ENCODE measurements at regions not wholly inside any gene's neighbourhood (a gene's known extent, or its start where the extent isn't known, plus 50 kb on each side); places are given as distances from the start of the nearest gene placed in this dataset.

- ChIA-PET POLR2A (ENCODE audit: low non-redundant PET) (no interaction called here), CTCF (interaction anchor here (0.6 to 0.8 kb wide), 2 partner anchors 99 to 480 kb away, joined by 3 read pairs; no protein-coding TSS in a partner anchor)
- TF ChIP-seq CTCF (conservative IDR thresholded peaks at IDR 0.05; ENCODE audit: low read depth), result no peak
Measured at GRCh38 chr5:145497052-145497451, 338.1 kb downstream of the PRELID2 start.

GRCh38 chr5:145495741-145496140, 339.4 kb downstream of the PRELID2 start:
- H3K27ac ChIP-seq, result no peak overlapping the region
- ChIA-PET POLR2A (ENCODE audit: low non-redundant PET) (no interaction called here), CTCF (interaction anchor here (0.5 kb wide), 1 partner anchor 81 kb away, joined by 3 read pairs; no protein-coding TSS in a partner anchor)
- DNase-seq (ENCODE audit: low spot score), result peak; percentile 86
- no peak for TF ChIP-seq CTCF (conservative IDR thresholded peaks at IDR 0.05; ENCODE audit: low read depth)

More at GRCh38 chr5:145497052-145497451, 338.1 kb downstream of the PRELID2 start:
- no peak for DNase-seq (ENCODE audit: low spot score)
- H3K27ac ChIP-seq, result no peak overlapping the region

GRCh38 chr5:145495196-145495595, 339.9 kb downstream of the PRELID2 start:
- ChIA-PET POLR2A (ENCODE audit: low non-redundant PET) (no interaction called here), CTCF (no interaction called here)
- no peak for TF ChIP-seq CTCF (conservative IDR thresholded peaks at IDR 0.05; ENCODE audit: low read depth)
- H3K27ac ChIP-seq, result no peak overlapping the region
- no peak for DNase-seq (ENCODE audit: low spot score)

- DNase-seq (ENCODE audit: low spot score), result no peak
- ChIA-PET POLR2A (ENCODE audit: low non-redundant PET) (no interaction called here), CTCF (interaction anchor here (0.6 kb wide), 1 partner anchor 713 kb away, joined by 3 read pairs; no protein-coding TSS in a partner anchor)
- no peak overlapping the region for H3K27ac ChIP-seq
- TF ChIP-seq CTCF (conservative IDR thresholded peaks at IDR 0.05; ENCODE audit: low read depth), result no peak
Measured at GRCh38 chr5:145493435-145493834, 341.7 kb downstream of the PRELID2 start.

GRCh38 chr5:145489516-145489915, 345.6 kb downstream of the PRELID2 start:
- DNase-seq (ENCODE audit: low spot score), result no peak
- CTCF ChIA-PET, result no interaction called here
- TF ChIP-seq CTCF (conservative IDR thresholded peaks at IDR 0.05; ENCODE audit: low read depth), result no peak
- no peak overlapping the region for H3K27ac ChIP-seq
- POLR2A ChIA-PET (ENCODE audit: low non-redundant PET), result no interaction called here

GRCh38 chr5:145484158-145484557, 351.0 kb downstream of the PRELID2 start:
- ChIA-PET POLR2A (ENCODE audit: low non-redundant PET) (no interaction called here), CTCF (no interaction called here)
- no peak overlapping the region for H3K27ac ChIP-seq
- no peak for TF ChIP-seq CTCF (conservative IDR thresholded peaks at IDR 0.05; ENCODE audit: low read depth)
- DNase-seq (ENCODE audit: low spot score), result peak; percentile 82

All from RWPE1 (cell line).